Natural killer cell (primary cell): ENCODE measurements at regions not wholly inside any gene's neighbourhood (a gene's known extent, or its start where the extent isn't known, plus 50 kb on each side); places are given as distances from the start of the nearest gene placed in this dataset.
A peak's percentile ranks its signal among the peaks of the same experiment; 100 is the strongest.

Experiments used
- ATAC-seq, 3 donors: fragments of 150-1000 bp in 2 of 3; fragments of 200-7000 bp in 1 of 3; cut with Tn5 transposase; 1 replicate in 1 of 3; 2 replicates in 2 of 3; pipeline ENCODE4 v1.10.0; 2021; ENCODE audit warnings: mild to moderate bottlenecking in 2 of 3, moderate library complexity in 2 of 3
- DNase-seq, 2 donors: peaks; one replicate each; pipeline versions ENCODE4 v3.0.0 to v3.0.0-alpha.2; 2013 to 2021; ENCODE audit warnings: mixed read lengths in 1 of 2
- H3K27ac ChIP-seq: one replicate; pipeline ENCODE4 v1.5.1; 2013; ENCODE audit warnings: mild to moderate bottlenecking, low read length
- H3K27me3 ChIP-seq: one replicate; pipeline ENCODE4 v1.6.1; 2013; ENCODE audit warnings: low read length; ENCODE audit not compliant: control insufficient read depth, insufficient read depth
- H3K36me3 ChIP-seq: one replicate; pipeline ENCODE4 v1.6.1; 2013; ENCODE audit warnings: low read length; ENCODE audit not compliant: control insufficient read depth, insufficient read depth
- H3K4me1 ChIP-seq: one replicate; pipeline ENCODE4 v1.6.1; 2013; ENCODE audit warnings: low read length; ENCODE audit not compliant: control insufficient read depth, insufficient read depth
- H3K4me3 ChIP-seq: one replicate; pipeline ENCODE4 v1.5.1; 2013; ENCODE audit warnings: low read length
- H3K9me3 ChIP-seq: one replicate; pipeline ENCODE4 v1.6.1; 2013; ENCODE audit warnings: low read length; ENCODE audit not compliant: control insufficient read depth, insufficient read depth
- H3K27ac Mint-ChIP-seq, 2 donors: one replicate each; pipeline ENCODE4 v1.8.0; 2022; ENCODE audit warnings: mild to moderate bottlenecking in 2 of 2, mixed read lengths in 2 of 2, moderate library complexity in 1 of 2
- H3K27me3 Mint-ChIP-seq, 2 donors: one replicate each; pipeline ENCODE4 v1.8.0; 2022; ENCODE audit warnings: low read depth in 2 of 2, mixed read lengths in 2 of 2
- H3K36me3 Mint-ChIP-seq: one replicate; pipeline ENCODE4 v1.8.0; 2022; ENCODE audit warnings: mixed read lengths
- H3K4me1 Mint-ChIP-seq, 2 donors: one replicate each; pipeline ENCODE4 v1.8.0; 2022; ENCODE audit warnings: mixed read lengths in 2 of 2
- H3K4me3 Mint-ChIP-seq: one replicate; pipeline ENCODE4 v1.8.0; 2022; ENCODE audit warnings: mild to moderate bottlenecking, moderate library complexity, mixed read lengths
- H3K9me3 Mint-ChIP-seq, 2 donors: one replicate each; pipeline ENCODE4 v1.8.0; 2022; ENCODE audit warnings: mixed read lengths in 2 of 2
- whole genome bisulfite sequencing: methylation state at CpG from one replicate; pipeline ENCODE4 v1.1.7; 2013; ENCODE audit warnings: missing lambda C conversion rate; ENCODE audit not compliant: insufficient coverage; 5-methylcytosine and 5-hydroxymethylcytosine counted together
- intact Hi-C: fragments of 100-400 bp; cut with micrococcal nuclease; formaldehyde crosslinking; loops from one replicate; pipeline ENCODE4 v1.14.2; 2022
- TF ChIP-seq, protein P1 (sequence below): fragments of 200-600 bp; IDR thresholded peaks from one replicate; pipeline ENCODE4 v1.8.0; 2022; ENCODE audit warnings: antibody characterized with exemption

DNA sequence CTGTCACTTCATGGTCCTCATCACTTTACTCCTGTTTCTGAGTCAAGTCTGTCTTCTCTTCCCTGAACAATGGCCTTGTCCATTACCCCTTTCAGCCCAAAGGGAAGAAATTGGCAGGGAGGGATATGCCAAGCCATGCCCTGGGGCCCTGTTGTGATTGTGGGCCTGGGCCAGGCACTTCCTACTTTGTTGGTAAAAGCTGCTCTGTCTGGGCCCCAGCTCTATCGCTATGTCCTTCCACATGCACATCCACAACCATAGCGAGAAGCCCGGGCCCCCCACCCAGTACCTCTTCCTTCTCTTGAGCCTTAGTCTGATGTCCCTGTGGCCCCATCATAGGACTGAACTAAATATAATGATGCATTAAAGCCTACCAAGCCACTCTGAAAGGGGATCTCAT, 126.7 kb upstream of the RCN1 start:
- no peaks in the 10 kb centered on the region for H3K27me3 ChIP-seq
- no peak overlapping the region for H3K4me3 Mint-ChIP-seq
- H3K9me3 ChIP-seq = no peaks in the 10 kb centered on the region
- H3K27me3 Mint-ChIP-seq = peaks cover 3 to 24% of the 10 kb centered on the region in 2 donors
- no peaks in the 10 kb centered on the region for H3K36me3 Mint-ChIP-seq
- H3K4me1 ChIP-seq = no peaks in the 10 kb centered on the region
- H3K27ac ChIP-seq = no peak overlapping the region
- H3K4me1 Mint-ChIP-seq = no peaks in the 10 kb centered on the region
- no peaks in the 10 kb centered on the region for H3K9me3 Mint-ChIP-seq
- no peaks in the 10 kb centered on the region for H3K36me3 ChIP-seq
- 98% methylated on average over 3 of the region's 3 CpGs for WGBS
- intact Hi-C loops = no loop called here
- TF ChIP-seq, protein P1, sequence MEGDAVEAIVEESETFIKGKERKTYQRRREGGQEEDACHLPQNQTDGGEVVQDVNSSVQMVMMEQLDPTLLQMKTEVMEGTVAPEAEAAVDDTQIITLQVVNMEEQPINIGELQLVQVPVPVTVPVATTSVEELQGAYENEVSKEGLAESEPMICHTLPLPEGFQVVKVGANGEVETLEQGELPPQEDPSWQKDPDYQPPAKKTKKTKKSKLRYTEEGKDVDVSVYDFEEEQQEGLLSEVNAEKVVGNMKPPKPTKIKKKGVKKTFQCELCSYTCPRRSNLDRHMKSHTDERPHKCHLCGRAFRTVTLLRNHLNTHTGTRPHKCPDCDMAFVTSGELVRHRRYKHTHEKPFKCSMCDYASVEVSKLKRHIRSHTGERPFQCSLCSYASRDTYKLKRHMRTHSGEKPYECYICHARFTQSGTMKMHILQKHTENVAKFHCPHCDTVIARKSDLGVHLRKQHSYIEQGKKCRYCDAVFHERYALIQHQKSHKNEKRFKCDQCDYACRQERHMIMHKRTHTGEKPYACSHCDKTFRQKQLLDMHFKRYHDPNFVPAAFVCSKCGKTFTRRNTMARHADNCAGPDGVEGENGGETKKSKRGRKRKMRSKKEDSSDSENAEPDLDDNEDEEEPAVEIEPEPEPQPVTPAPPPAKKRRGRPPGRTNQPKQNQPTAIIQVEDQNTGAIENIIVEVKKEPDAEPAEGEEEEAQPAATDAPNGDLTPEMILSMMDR = no peak
- no peak overlapping the region for H3K4me3 ChIP-seq
- no peak for DNase-seq
- H3K27ac Mint-ChIP-seq = no peak overlapping the region
- ATAC-seq = no peak

DNA sequence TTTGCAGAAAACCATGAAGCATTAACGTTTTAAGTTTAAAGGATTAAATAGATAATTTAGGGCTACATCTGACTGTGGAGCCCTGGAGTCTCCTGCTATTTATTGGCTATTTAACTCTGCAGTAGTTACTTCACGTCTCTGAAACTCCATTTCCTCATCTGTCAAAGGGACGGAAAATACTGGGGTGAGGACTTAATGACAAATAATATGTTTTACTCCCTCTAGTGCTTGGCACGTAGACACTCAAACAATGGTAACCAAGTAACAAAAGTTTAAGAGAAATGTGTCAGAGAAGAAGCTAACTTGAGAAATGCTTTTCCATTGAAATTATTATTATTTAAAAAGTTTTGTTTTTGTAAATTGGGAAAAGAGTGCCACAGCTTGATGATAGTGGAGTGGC, 130.7 kb upstream of the RCN1 start:
- 80% methylated on average over 2 of the region's 4 CpGs for WGBS
- intact Hi-C loops = no loop called here

DNA sequence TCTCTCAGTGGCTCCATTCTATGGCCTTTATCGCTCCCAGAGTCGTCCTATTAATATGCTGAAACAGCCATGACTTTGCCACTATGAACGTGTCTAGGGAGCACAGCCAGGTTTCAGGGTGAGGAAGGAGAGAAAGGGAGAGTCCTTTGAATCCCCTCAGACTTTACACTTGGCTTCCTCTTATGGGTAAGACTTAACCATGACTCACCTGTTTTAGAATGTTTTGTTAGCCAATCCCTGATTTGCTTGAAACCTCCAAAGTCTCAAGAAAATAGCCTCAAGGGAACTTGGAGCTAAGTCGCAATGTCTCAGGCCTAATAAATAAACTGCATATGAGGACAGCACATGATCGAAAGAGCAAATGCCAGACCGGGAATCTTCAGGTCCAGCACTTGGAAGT, 131.2 kb upstream of the RCN1 start:
- no peaks in the 10 kb centered on the region for H3K9me3 ChIP-seq
- H3K27me3 Mint-ChIP-seq = peaks cover 3 to 7% of the 10 kb centered on the region in 2 donors
- H3K4me3 Mint-ChIP-seq = no peak overlapping the region
- no peak overlapping the region for H3K27ac ChIP-seq
- no peaks in the 10 kb centered on the region for H3K36me3 Mint-ChIP-seq
- H3K4me1 Mint-ChIP-seq = no peaks in the 10 kb centered on the region
- no peak for DNase-seq
- H3K4me3 ChIP-seq = no peak overlapping the region
- TF ChIP-seq, protein P1 = no peak
- H3K4me1 ChIP-seq = no peaks in the 10 kb centered on the region
- WGBS = 91% methylated on average over 6 of the region's 6 CpGs
- intact Hi-C loops = no loop called here
- H3K36me3 ChIP-seq = no peaks in the 10 kb centered on the region
- H3K27ac Mint-ChIP-seq = no peak overlapping the region
- no peaks in the 10 kb centered on the region for H3K9me3 Mint-ChIP-seq
- H3K27me3 ChIP-seq = no peaks in the 10 kb centered on the region
- ATAC-seq = no peak

More for the DNA sequence above, 130.7 kb upstream of the RCN1 start:
- Mint-ChIP-seq H3K36me3 (no peaks in the 10 kb centered on the region), H3K4me1 (no peaks in the 10 kb centered on the region), H3K27ac (no peak overlapping the region), H3K9me3 (no peaks in the 10 kb centered on the region), H3K27me3 (peaks cover 0 to 7% of the 10 kb centered on the region in 2 donors), H3K4me3 (no peak overlapping the region)
- H3K9me3 ChIP-seq = no peaks in the 10 kb centered on the region
- ATAC-seq (no peak), DNase-seq (no peak)
- no peak overlapping the region for H3K27ac ChIP-seq
- H3K4me3 ChIP-seq = no peak overlapping the region
- no peaks in the 10 kb centered on the region for H3K36me3 ChIP-seq
- TF ChIP-seq, protein P1 = no peak
- no peaks in the 10 kb centered on the region for H3K4me1 ChIP-seq
- no peaks in the 10 kb centered on the region for H3K27me3 ChIP-seq

DNA sequence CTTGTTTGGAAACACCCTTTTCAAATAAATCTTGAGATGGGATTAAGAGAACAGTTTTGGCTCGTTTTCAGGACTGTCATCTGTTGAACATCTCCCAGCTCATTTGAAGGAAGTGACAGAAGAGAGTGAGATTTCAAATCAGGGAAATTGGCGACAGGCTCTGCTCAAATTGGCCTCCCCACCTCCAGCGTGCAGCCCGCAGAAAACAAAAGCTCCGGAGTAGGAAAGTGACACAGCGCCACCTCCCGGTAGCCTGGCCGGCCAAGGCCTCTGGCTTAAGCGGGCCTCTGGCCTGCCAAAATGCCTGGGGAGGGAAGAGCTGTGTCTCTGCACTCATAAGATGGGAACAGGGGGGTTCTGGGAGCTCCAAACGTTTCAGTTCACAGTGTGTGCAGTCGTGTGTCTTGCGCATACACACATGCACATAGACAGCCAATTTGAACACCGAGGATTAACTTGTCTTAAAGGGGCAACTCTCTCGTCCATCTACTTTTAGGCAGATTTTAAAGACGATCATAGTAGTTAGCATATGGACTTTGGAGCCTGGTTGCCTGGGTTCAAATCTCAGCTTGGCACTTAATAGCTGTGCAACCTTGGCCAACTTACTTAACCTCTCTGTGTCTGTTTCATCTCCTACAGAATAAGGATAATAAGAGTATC, 132.7 kb upstream of the RCN1 start:
- ATAC-seq (peak in 2 of 3 donors; percentile 68 to 78), DNase-seq (peak; percentile 46 to 66)
- intact Hi-C loops = loop anchor here (1.0 kb wide), 1 partner anchor 561 kb away; no protein-coding TSS in a partner anchor
- H3K4me3 ChIP-seq = no peak overlapping the region
- H3K27me3 ChIP-seq = no peaks in the 10 kb centered on the region
- H3K27ac Mint-ChIP-seq = no peak overlapping the region
- H3K36me3 Mint-ChIP-seq = no peaks in the 10 kb centered on the region
- no peaks in the 10 kb centered on the region for H3K9me3 ChIP-seq
- no peaks in the 10 kb centered on the region for H3K4me1 Mint-ChIP-seq
- WGBS = 35% methylated on average over 15 of the region's 15 CpGs
- no peak overlapping the region for H3K27ac ChIP-seq
- no peaks in the 10 kb centered on the region for H3K9me3 Mint-ChIP-seq
- TF ChIP-seq, protein P1 = peak; percentile 67
- H3K36me3 ChIP-seq = no peaks in the 10 kb centered on the region
- H3K27me3 Mint-ChIP-seq = peaks cover 7% of the 10 kb centered on the region in 2 donors
- H3K4me3 Mint-ChIP-seq = no peak overlapping the region
- H3K4me1 ChIP-seq = no peaks in the 10 kb centered on the region
